K562 (cell line): ENCODE measurements at regions not wholly inside any gene's neighbourhood (a gene's known extent, or its start where the extent isn't known, plus 50 kb on each side); places are given as distances from the start of the nearest gene placed in this dataset.

Experiments used
- BCOR ChIP-seq: fragments of 450-650 bp; IDR thresholded peaks from 2 replicates; pipeline ENCODE4 v1.6.1; 2016
- BRD4 ChIP-seq: fragments of 200-600 bp; sonication (generic); IDR thresholded peaks from 2 replicates; pipeline ENCODE4 v1.6.1; 2017; ENCODE audit warnings: inconsistent platforms
- CBX3 ChIP-seq, 2 experiments: IDR thresholded peaks; 1 replicate in 1 of 2; 2 replicates in 1 of 2; pipeline ENCODE4 v1.6.1; 2012; ENCODE audit warnings: inconsistent platforms in 2 of 2, low read length in 2 of 2, borderline replicate concordance in 1 of 2, control low read depth in 1 of 2
- CEBPG ChIP-seq, 3 experiments: fragments of 200-800 bp in 1 of 3; sonication (Bioruptor generic) in 1 of 3; sonication (generic) in 1 of 3; formaldehyde crosslinking in 1 of 3; IDR thresholded peaks in 2 of 3; conservative IDR thresholded peaks in 1 of 3; 2 replicates each; pipeline versions ENCODE4 v1.6.1 to v1.8.0; 2016 to 2022; ENCODE audit warnings: missing compliant biosample characterization in 2 of 3, missing genetic modification characterization in 2 of 3, mild to moderate bottlenecking in 1 of 3, missing genetic modification reagents in 1 of 3
- CHD4 ChIP-seq: fragments of 200-600 bp; sonication (generic); IDR thresholded peaks from 3 replicates; pipeline ENCODE4 v1.6.1; 2012; ENCODE audit warnings: low read depth, mild to moderate bottlenecking, mixed read lengths, low read length, inconsistent platforms; ENCODE audit not compliant: insufficient read depth, insufficient replicate concordance, poor library complexity, severe bottlenecking
- E2F3 ChIP-seq: fragments of 250-450 bp; sonication (Bioruptor Pico); IDR thresholded peaks from 2 replicates; pipeline ENCODE4 v1.4.0; 2020; ENCODE audit warnings: mild to moderate bottlenecking
- ETV5 ChIP-seq: sonication (generic); formaldehyde crosslinking; IDR thresholded peaks from 2 replicates; pipeline ENCODE4 v1.4.0; 2020; ENCODE audit warnings: low read depth, mild to moderate bottlenecking, missing genetic modification reagents
- GABPB1 ChIP-seq: sonication (generic); formaldehyde crosslinking; IDR thresholded peaks from 2 replicates; pipeline ENCODE4 v1.8.0; 2022; ENCODE audit warnings: mild to moderate bottlenecking, missing genetic modification reagents
- GATAD2B ChIP-seq: fragments of 450-650 bp; IDR thresholded peaks from 2 replicates; pipeline ENCODE4 v1.6.1; 2017; ENCODE audit warnings: mild to moderate bottlenecking, borderline replicate concordance
- HDAC2 ChIP-seq: fragments of 450-650 bp; IDR thresholded peaks from 2 replicates; pipeline ENCODE4 v1.6.1; 2016; ENCODE audit warnings: mild to moderate bottlenecking
- HLTF ChIP-seq: fragments of 450-650 bp; IDR thresholded peaks from 2 replicates; pipeline ENCODE4 v1.6.1; 2016
- KLF6 ChIP-seq: fragments of 250-450 bp; sonication (Bioruptor Pico); IDR thresholded peaks from 2 replicates; pipeline ENCODE4 v1.4.0; 2020; ENCODE audit warnings: mild to moderate bottlenecking, moderate library complexity, borderline replicate concordance
- MTA3 ChIP-seq: fragments of 450-650 bp; formaldehyde crosslinking; IDR thresholded peaks from 2 replicates; pipeline ENCODE4 v1.6.1; 2017; ENCODE audit warnings: mild to moderate bottlenecking, borderline replicate concordance
- PHB2 ChIP-seq: fragments of 450-650 bp; IDR thresholded peaks from 2 replicates; pipeline ENCODE4 v1.6.1; 2017; ENCODE audit warnings: low read depth
- PML ChIP-seq: IDR thresholded peaks from 2 replicates; pipeline ENCODE4 v1.6.1; 2012; ENCODE audit warnings: low read length, inconsistent platforms
- RBM34 ChIP-seq: fragments of 200-400 bp; formaldehyde crosslinking; IDR thresholded peaks from 2 replicates; pipeline ENCODE4 v1.6.1; 2018; ENCODE audit warnings: low read length, borderline replicate concordance; ENCODE audit not compliant: insufficient read depth
- SAFB ChIP-seq: fragments of 200-400 bp; formaldehyde crosslinking; IDR thresholded peaks from 2 replicates; pipeline ENCODE4 v1.6.1; 2017; ENCODE audit warnings: low read depth, low read length, borderline replicate concordance
- STAG1 ChIP-seq: sonication (generic); formaldehyde crosslinking; IDR thresholded peaks from 2 replicates; pipeline ENCODE4 v1.5.0; 2020; ENCODE audit warnings: missing genetic modification reagents, borderline replicate concordance
- SUPT5H ChIP-seq: fragments of 450-650 bp; IDR thresholded peaks from 2 replicates; pipeline ENCODE4 v1.6.1; 2016
- TCF3 ChIP-seq: sonication (generic); formaldehyde crosslinking; IDR thresholded peaks from 2 replicates; pipeline ENCODE4 v1.4.0; 2020; ENCODE audit warnings: mild to moderate bottlenecking, missing genetic modification reagents
- THAP7 ChIP-seq: fragments of 250-450 bp; sonication (Bioruptor Pico); IDR thresholded peaks from 2 replicates; pipeline ENCODE4 v1.5.0; 2021
- ZBTB33 ChIP-seq: sonication (generic); formaldehyde crosslinking; IDR thresholded peaks from 2 replicates; pipeline ENCODE4 v1.8.1; 2023; ENCODE audit warnings: mild to moderate bottlenecking, missing genetic modification reagents
- ZBTB7A ChIP-seq: IDR thresholded peaks from 2 replicates; pipeline ENCODE4 v1.6.1; 2011; ENCODE audit warnings: low read depth, mild to moderate bottlenecking, low read length, moderate library complexity, borderline replicate concordance; ENCODE audit not compliant: control insufficient read depth
- ZBTB9 ChIP-seq: fragments of 450-650 bp; formaldehyde crosslinking; IDR thresholded peaks from 2 replicates; pipeline ENCODE4 v1.4.0; 2020; ENCODE audit warnings: mild to moderate bottlenecking, moderate library complexity
- ZFPM2 ChIP-seq: fragments of 250-450 bp; sonication (Bioruptor Pico); IDR thresholded peaks from 2 replicates; pipeline ENCODE4 v1.5.1; 2022; ENCODE audit warnings: mild to moderate bottlenecking
- ZFX ChIP-seq: sonication (generic); formaldehyde crosslinking; IDR thresholded peaks from 2 replicates; pipeline ENCODE4 v1.8.0; 2022; ENCODE audit warnings: mild to moderate bottlenecking, missing genetic modification reagents, moderate library complexity
- ZNF583 ChIP-seq: fragments of 250-450 bp; sonication (Bioruptor Pico); IDR thresholded peaks from 2 replicates; pipeline ENCODE4 v1.4.0; 2020
- ZNF584 ChIP-seq: fragments of 200-800 bp; sonication (Bioruptor generic); IDR thresholded peaks from 2 replicates; pipeline ENCODE4 v1.6.1; 2016; ENCODE audit warnings: low read depth, mild to moderate bottlenecking, missing genetic modification characterization, missing compliant biosample characterization
- ZNF79 ChIP-seq: fragments of 250-450 bp; sonication (Bioruptor Pico); IDR thresholded peaks from 2 replicates; pipeline ENCODE4 v1.4.0; 2020; ENCODE audit warnings: low read depth, mild to moderate bottlenecking, moderate library complexity

- TF ChIP-seq ZBTB33 (CRISPR knock-in tag) (no peak), THAP7 (CRISPR knock-in tag) (no peak), CEBPG (CRISPR knock-in tag; IDR thresholded peaks at IDR 0.05) (no peak), CEBPG (tag; conservative IDR thresholded peaks at IDR 0.05 in 1 of 2, IDR thresholded peaks at IDR 0.05 in 1 of 2) (no peak), STAG1 (CRISPR knock-in tag) (no peak), TCF3 (peak; percentile 96), BRD4 (no peak), KLF6 (CRISPR knock-in tag) (no peak), SUPT5H (no peak), SAFB (no peak), ZBTB9 (CRISPR knock-in tag) (no peak), ETV5 (CRISPR knock-in tag) (0 out of 2 replicates have a peak, but pooled peaks have one; percentile 16), MTA3 (peak; percentile 59; the same call in 1 of the 2 replicates), ZNF584 (CRISPR knock-in tag) (no peak), E2F3 (CRISPR knock-in tag) (no peak), HLTF (no peak), ZBTB7A (no peak), BCOR (peak; percentile 75; the same call in 1 of the 2 replicates), GABPB1 (no peak), PML (peak; percentile 92), RBM34 (no peak), CBX3 (IDR thresholded peaks at IDR 0.05; ENCODE audit: borderline replicate concordance in 1 of 2, low read length in 2 of 2) (peak in 1 of 2 experiments; percentile 48; a peak in 1 of 3 replicates), GATAD2B (peak; percentile 51; the same call in 1 of the 2 replicates), ZNF79 (CRISPR knock-in tag) (no peak), ZFPM2 (CRISPR knock-in tag) (no peak), HDAC2 (peak; percentile 89), PHB2 (peak; percentile 83), CHD4 (no peak), ZNF583 (CRISPR knock-in tag) (no peak), ZFX (CRISPR knock-in tag) (no peak)
These were observed 61.2 kb upstream of the SLC39A10 start (continued) for GRCh38 chr2:195595825-195596224.
